Keratinocyte (primary cell): ENCODE measurements at regions not wholly inside any gene's neighbourhood (a gene's known extent, or its start where the extent isn't known, plus 50 kb on each side); places are given as distances from the start of the nearest gene placed in this dataset.

Experiments used
- DNase-seq: peaks from one replicate; pipeline ENCODE4 v3.0.0-alpha.2; 2011; ENCODE audit warnings: low read depth, missing footprints, low spot score
- FAIRE-seq: peaks from 2 replicates; lab custom pipeline; 2011; peaks lifted over from hg19 to GRCh38; lab: Jason Lieb, UNC
- H2AFZ ChIP-seq: 2 replicates; pipeline ENCODE4 v1.6.0; 2012; ENCODE audit warnings: low read length, control low read depth, inconsistent platforms; ENCODE audit not compliant: control insufficient read depth
- H3K27ac ChIP-seq: 2 replicates; pipeline ENCODE4 v1.5.1; 2011; ENCODE audit warnings: low read length; ENCODE audit not compliant: control insufficient read depth, insufficient read depth
- H3K27me3 ChIP-seq: 3 replicates; pipeline ENCODE4 v1.6.0; 2011; ENCODE audit warnings: low read length; ENCODE audit not compliant: control insufficient read depth, insufficient read depth; ENCODE audit errors: extremely low read depth
- H3K36me3 ChIP-seq, 2 experiments: 2 replicates in 1 of 2; 3 replicates in 1 of 2; pipeline ENCODE4 v1.5.1; 2011; ENCODE audit warnings: low read length in 2 of 2, mild to moderate bottlenecking in 1 of 2; ENCODE audit not compliant: control insufficient read depth in 2 of 2, insufficient read depth in 2 of 2; ENCODE audit errors: extremely low read depth in 1 of 2
- H3K4me1 ChIP-seq: 3 replicates; pipeline ENCODE4 v1.5.1; 2011; ENCODE audit warnings: low read length; ENCODE audit not compliant: control insufficient read depth, insufficient read depth; ENCODE audit errors: extremely low read depth
- H3K4me2 ChIP-seq: 3 replicates; pipeline ENCODE4 v1.6.0; 2011; ENCODE audit warnings: low read depth, low read length; ENCODE audit not compliant: control insufficient read depth, insufficient read depth; ENCODE audit errors: extremely low read depth
- H3K4me3 ChIP-seq, 3 experiments: fragments of 200-600 bp in 1 of 3; sonication (generic) in 1 of 3; 2 replicates in 2 of 3; 3 replicates in 1 of 3; pipeline ENCODE4 v1.5.1; 2011 to 2016; ENCODE audit warnings: low read length in 3 of 3, mild to moderate bottlenecking in 3 of 3, control low read depth in 2 of 3, inconsistent platforms in 1 of 3, low read depth in 1 of 3, mixed read lengths in 1 of 3, mixed run types in 1 of 3, moderate library complexity in 1 of 3; ENCODE audit not compliant: control insufficient read depth in 2 of 3, insufficient read depth in 2 of 3; ENCODE audit errors: extremely low read depth in 1 of 3
- H3K79me2 ChIP-seq: 2 replicates; pipeline ENCODE4 v1.6.0; 2012; ENCODE audit warnings: low read length; ENCODE audit not compliant: control insufficient read depth, insufficient read depth
- H3K9ac ChIP-seq: 3 replicates; pipeline ENCODE4 v1.6.0; 2011; ENCODE audit warnings: low read length; ENCODE audit not compliant: control insufficient read depth, insufficient read depth; ENCODE audit errors: extremely low read depth
- H3K9me1 ChIP-seq: 3 replicates; pipeline ENCODE4 v1.6.0; 2011; ENCODE audit warnings: low read length; ENCODE audit not compliant: control insufficient read depth, insufficient read depth; ENCODE audit errors: extremely low read depth
- H3K9me3 ChIP-seq: 2 replicates; pipeline ENCODE4 v1.5.1; 2012; ENCODE audit warnings: low read depth, low read length; ENCODE audit not compliant: control insufficient read depth
- H4K20me1 ChIP-seq: 3 replicates; pipeline ENCODE4 v1.6.0; 2011; ENCODE audit warnings: low read length; ENCODE audit not compliant: control insufficient read depth, insufficient read depth; ENCODE audit errors: extremely low read depth
- CTCF ChIP-seq, 3 experiments: IDR thresholded peaks in 1 of 3; conservative IDR thresholded peaks in 1 of 3; optimal IDR thresholded peaks in 1 of 3; 2 replicates in 2 of 3; 3 replicates in 1 of 3; pipeline versions ENCODE3 to v1.5.1; 2011; ENCODE audit warnings: low read length in 3 of 3, mild to moderate bottlenecking in 3 of 3, moderate library complexity in 2 of 3, control low read depth in 1 of 3, inconsistent platforms in 1 of 3; ENCODE audit not compliant: insufficient read depth in 2 of 3; ENCODE audit errors: extremely low read depth in 1 of 3
- EZH2 ChIP-seq: IDR thresholded peaks from one replicate; pipeline ENCODE4 v1.6.1; 2012; ENCODE audit warnings: inconsistent platforms, mild to moderate bottlenecking, low read length, moderate library complexity
- dilution Hi-C: fragments of 300-500 bp; cut with MboI; formaldehyde crosslinking; loops from one replicate; pipeline ENCODE4 v1.7.0; 2020; ENCODE audit warnings: low sequenced_read_pairs; ENCODE audit not compliant: extremely low pct_ligation_motif_present

DNA sequence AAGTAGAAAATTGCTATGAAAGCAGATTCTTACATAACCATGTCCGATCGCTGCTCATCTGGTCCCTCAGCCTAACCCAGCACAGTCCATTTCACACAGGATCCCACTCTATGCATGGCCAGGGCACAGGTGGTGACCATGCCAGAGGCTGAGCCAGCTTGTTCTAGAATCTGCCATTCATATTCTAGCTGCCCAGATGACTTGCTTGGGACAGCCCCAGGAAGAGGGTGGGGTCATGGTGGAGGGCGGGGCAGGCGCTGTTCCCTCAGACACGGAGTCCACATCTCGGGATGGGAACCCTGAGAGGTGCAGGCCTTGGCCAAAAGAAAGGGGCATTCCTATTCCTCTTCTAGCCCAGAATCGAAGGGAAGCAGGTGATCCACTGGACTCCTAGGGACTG, 275.2 kb upstream of the IRX2 start:
- dilution Hi-C loops = no loop called here
- H3K9ac ChIP-seq = no peak overlapping the region
- no peaks in the 10 kb centered on the region for H3K27me3 ChIP-seq
- TF ChIP-seq CTCF (optimal IDR thresholded peaks at IDR 0.05 in 1 of 3, IDR thresholded peaks at IDR 0.05 in 1 of 3, conservative IDR thresholded peaks at IDR 0.05 in 1 of 3; ENCODE audit: extremely low read depth in 1 of 3, insufficient read depth in 2 of 3, low read length in 3 of 3) (no peak), EZH2 (no peak)
- H3K36me3 ChIP-seq = no peaks in the 10 kb centered on the region
- no peaks in the 10 kb centered on the region for H3K4me1 ChIP-seq
- DNase-seq (no peak), FAIRE-seq (no peak)
- no peaks in the 10 kb centered on the region for H3K9me1 ChIP-seq
- no peak overlapping the region for H3K27ac ChIP-seq
- H3K9me3 ChIP-seq = peaks cover 14% of the 10 kb centered on the region
- H2AFZ ChIP-seq = no peak overlapping the region
- H4K20me1 ChIP-seq = no peaks in the 10 kb centered on the region
- H3K4me2 ChIP-seq = no peak overlapping the region
- no peak overlapping the region for H3K4me3 ChIP-seq
- no peaks in the 10 kb centered on the region for H3K79me2 ChIP-seq

DNA sequence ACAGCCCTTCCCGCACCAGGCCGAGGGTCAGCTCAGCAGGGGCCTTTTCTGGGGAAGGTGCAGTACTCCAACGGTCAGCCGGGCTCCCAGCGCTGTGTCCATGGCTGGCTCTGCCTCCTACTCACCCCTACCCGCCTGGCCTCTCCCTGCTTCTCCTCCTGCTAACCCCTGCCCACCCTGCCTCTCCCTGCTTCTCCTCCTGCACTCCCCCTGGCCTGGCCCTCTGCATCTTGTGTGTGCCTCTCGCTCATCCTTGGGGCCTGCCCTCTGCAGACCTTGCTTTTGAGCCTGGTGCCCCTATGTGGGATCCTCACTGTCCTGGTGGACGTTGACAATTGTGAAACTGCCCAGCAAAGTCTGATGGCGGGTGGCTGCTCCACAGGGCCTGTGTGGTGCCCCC, 274.6 kb upstream of the IRX2 start:
- FAIRE-seq (no peak), DNase-seq (no peak)
- Histone ChIP-seq H3K36me3 (no peaks in the 10 kb centered on the region), H3K9me3 (peaks cover 11% of the 10 kb centered on the region), H3K79me2 (no peaks in the 10 kb centered on the region), H3K4me3 (no peak overlapping the region), H3K4me2 (no peak overlapping the region), H2AFZ (no peak overlapping the region), H3K9ac (no peak overlapping the region), H4K20me1 (no peaks in the 10 kb centered on the region), H3K27ac (no peak overlapping the region), H3K4me1 (no peaks in the 10 kb centered on the region), H3K9me1 (no peaks in the 10 kb centered on the region), H3K27me3 (no peaks in the 10 kb centered on the region)
- TF ChIP-seq CTCF (optimal IDR thresholded peaks at IDR 0.05 in 1 of 3, IDR thresholded peaks at IDR 0.05 in 1 of 3, conservative IDR thresholded peaks at IDR 0.05 in 1 of 3; ENCODE audit: extremely low read depth in 1 of 3, insufficient read depth in 2 of 3, low read length in 3 of 3) (no peak), EZH2 (no peak)
- dilution Hi-C loops = no loop called here
